MV-4-11 (cell line): ENCODE measurements at regions not wholly inside any gene's neighbourhood (a gene's known extent, or its start where the extent isn't known, plus 50 kb on each side); places are given as distances from the start of the nearest gene placed in this dataset.

Experiments
- DNase-seq: peaks from one replicate; lab custom pipeline; 2025; lab: John Stamatoyannopoulos, UW

- no peak for DNase-seq
Observed at GRCh38 chr15:37260255-37260654, 159.9 kb upstream of the MEIS2 start.

GRCh38 chr15:37261685-37262084 lies 161.3 kb upstream of the MEIS2 start:
- no peak for DNase-seq

- DNase-seq = no peak
Observed at GRCh38 chr15:37262922-37263608, 162.7 kb upstream of the MEIS2 start.

- DNase-seq = no peak
Observed at GRCh38 chr15:37289109-37289765, 188.9 kb upstream of the MEIS2 start.

- DNase-seq = no peak
Observed at GRCh38 chr15:37291920-37292319, 191.6 kb upstream of the MEIS2 start.

GRCh38 chr15:37298271-37298670 lies 197.9 kb upstream of the MEIS2 start:
- no peak for DNase-seq

GRCh38 chr15:37339437-37339836 lies 239.1 kb upstream of the MEIS2 start:
- no peak for DNase-seq

- no peak for DNase-seq
Observed at GRCh38 chr15:37339856-37340255, 239.5 kb upstream of the MEIS2 start.

- DNase-seq = no peak
Observed at GRCh38 chr15:37340438-37340837, 240.1 kb upstream of the MEIS2 start.

- no peak for DNase-seq
Observed at GRCh38 chr15:37359101-37359892, 258.9 kb upstream of the MEIS2 start.

GRCh38 chr15:37359893-37360290 lies 259.5 kb upstream of the MEIS2 start:
- no peak for DNase-seq

- no peak for DNase-seq
Observed at GRCh38 chr15:37360724-37361123, 260.4 kb upstream of the MEIS2 start.

- no peak for DNase-seq
Observed at GRCh38 chr15:37361621-37362020, 261.3 kb upstream of the MEIS2 start.

- no peak for DNase-seq
Observed at GRCh38 chr15:37362414-37362813, 262.1 kb upstream of the MEIS2 start.

GRCh38 chr15:37368961-37369360 lies 268.6 kb upstream of the MEIS2 start:
- no peak for DNase-seq

GRCh38 chr15:37370941-37371340 lies 270.6 kb upstream of the MEIS2 start:
- DNase-seq = no peak

- no peak for DNase-seq
Observed at GRCh38 chr15:37372064-37372463, 271.7 kb upstream of the MEIS2 start.

- DNase-seq = no peak
Observed at GRCh38 chr15:37375519-37375918, 275.2 kb upstream of the MEIS2 start.

GRCh38 chr15:37377428-37377827 lies 277.1 kb upstream of the MEIS2 start:
- DNase-seq = no peak

GRCh38 chr15:37394402-37395099 lies 294.2 kb upstream of the MEIS2 start:
- no peak for DNase-seq

GRCh38 chr15:37395100-37395468 lies 294.7 kb upstream of the MEIS2 start:
- DNase-seq = no peak

- DNase-seq = no peak
Observed at GRCh38 chr15:37397266-37398022, 297.1 kb upstream of the MEIS2 start.
